ENCODE measurements at regions not wholly inside any gene's neighbourhood (a gene's known extent, or its start where the extent isn't known, plus 50 kb on each side); places are given as distances from the start of the nearest gene placed in this dataset.

GRCh38 chr4:10821826-10822225 lies 137.3 kb upstream of the CLNK start:
- no peak for TF ChIP-seq CTCF (IDR thresholded peaks at IDR 0.05)
- no peak for TF ChIP-seq POLR2A (IDR thresholded peaks at IDR 0.05)
